Spleen (tissue), 11 donors: ENCODE measurements at regions not wholly inside any gene's neighbourhood (a gene's known extent, or its start where the extent isn't known, plus 50 kb on each side); places are given as distances from the start of the nearest gene placed in this dataset.

Source experiments
- DNase-seq: peaks from one replicate; pipeline ENCODE4 v3.0.0-alpha.2; 2020
- H3K27ac ChIP-seq, 8 donors: fragments of 200-600 bp; sonication (generic) in 7 of 8; 1 replicate in 4 of 8; 2 replicates in 4 of 8; pipeline versions ENCODE4 v1.5.0 to v1.8.0; 2016 to 2021; ENCODE audit warnings: inconsistent platforms in 4 of 8, mild to moderate bottlenecking in 4 of 8, moderate library complexity in 1 of 8
- H3K27me3 ChIP-seq, 7 donors: fragments of 200-600 bp; sonication (generic) in 6 of 7; replicated peaks in 1 of 7; 1 replicate in 4 of 7; 2 replicates in 3 of 7; pipeline versions ENCODE4 v1.5.0 to v1.8.0; 2016 to 2021; ENCODE audit warnings: inconsistent platforms in 3 of 7, mild to moderate bottlenecking in 1 of 7
- H3K36me3 ChIP-seq, 6 donors: fragments of 200-600 bp; sonication (generic) in 5 of 6; 1 replicate in 4 of 6; 2 replicates in 2 of 6; pipeline versions ENCODE4 v1.5.0 to v1.8.0; 2016 to 2021; ENCODE audit warnings: inconsistent platforms in 2 of 6
- H3K4me1 ChIP-seq, 6 donors: fragments of 200-600 bp; sonication (generic) in 5 of 6; 1 replicate in 3 of 6; 2 replicates in 3 of 6; pipeline versions ENCODE4 v1.5.0 to v1.8.0; 2016 to 2021; ENCODE audit warnings: inconsistent platforms in 3 of 6
- H3K4me3 ChIP-seq, 8 donors: fragments of 200-600 bp; sonication (generic) in 7 of 8; 1 replicate in 4 of 8; 2 replicates in 4 of 8; pipeline versions ENCODE4 v1.5.0 to v1.8.0; 2016 to 2021; ENCODE audit warnings: inconsistent platforms in 4 of 8, mild to moderate bottlenecking in 4 of 8, moderate library complexity in 2 of 8
- H3K9me3 ChIP-seq, 8 donors: fragments of 200-600 bp; sonication (generic) in 7 of 8; 1 replicate in 4 of 8; 2 replicates in 4 of 8; pipeline versions ENCODE4 v1.5.0 to v1.8.0; 2016 to 2021; ENCODE audit warnings: inconsistent platforms in 4 of 8
- CTCF ChIP-seq, 11 experiments: fragments of 200-600 bp in 7 of 11; fragments of 450-650 bp in 4 of 11; sonication (generic) in 4 of 11; IDR thresholded peaks in 8 of 11; conservative IDR thresholded peaks in 3 of 11; 1 replicate in 7 of 11; 2 replicates in 4 of 11; pipeline versions ENCODE4 v1.4.0 to v1.8.0; 2016 to 2021; ENCODE audit warnings: antibody characterized with exemption in 11 of 11, inconsistent platforms in 4 of 11, mild to moderate bottlenecking in 1 of 11
- POLR2A ChIP-seq, 3 donors: fragments of 450-650 bp; IDR thresholded peaks; one replicate each; pipeline ENCODE4 v1.5.1; 2017; ENCODE audit warnings: antibody characterized with exemption in 3 of 3, mild to moderate bottlenecking in 1 of 3
- POLR2AphosphoS5 ChIP-seq, 3 donors: sonication (generic); formaldehyde crosslinking; IDR thresholded peaks; one replicate each; pipeline ENCODE4 v1.5.1; 2017; ENCODE audit warnings: antibody characterized with exemption in 3 of 3
- WGBS, 5 donors: extraction: QIAGEN DNeasy Blood & Tissue Kit in 3 of 5; methylation state at CpG; one replicate each; pipeline versions ENCODE4 v1.1.5 to v1.1.7; 2013 to 2018; 5-methylcytosine and 5-hydroxymethylcytosine counted together
- intact Hi-C: fragments of 100-400 bp; cut with DNase I; formaldehyde crosslinking; loops from one replicate; pipeline ENCODE4 v1.15.0; 2023; ENCODE audit warnings: low total_unique reads
- donor health status: healthy with polysubstance abuse.
- donor health status: DM: no; HTN: no; CAD: no; lungs with moderate emphysema.
- donor health status: DM: no; HTN: no; CAD: no.
- donor health status: Bipolar disorder and iron deficiency.
- donor health status: healthy.
- donor health status: DM: no; HTN: no; CAD: no.
- donor health status: DM: yes; HTN: yes; CAD: no.

- H3K4me1 ChIP-seq: no peaks in the 10 kb centered on the region
- WGBS, 5 donors: 60 to 88% (median 85%) methylated on average over 1 of the region's 1 CpG
- DNase-seq: no peak
- H3K9me3 ChIP-seq: peaks cover 0 to 11% (median under 1%) of the 10 kb centered on the region in 8 donors
- H3K27me3 ChIP-seq: no peaks in the 10 kb centered on the region
- intact Hi-C loops: no loop called here
- H3K36me3 ChIP-seq: no peaks in the 10 kb centered on the region
- TF ChIP-seq POLR2A (IDR thresholded peaks at IDR 0.05) (no peak), POLR2AphosphoS5 (IDR thresholded peaks at IDR 0.05) (no peak), CTCF (IDR thresholded peaks at IDR 0.05 in 8 of 11, conservative IDR thresholded peaks at IDR 0.05 in 3 of 11) (no peak)
- H3K4me3 ChIP-seq: no peak overlapping the region
- no peak overlapping the region for H3K27ac ChIP-seq
These were observed 458.3 kb downstream of the MRPL39 start for GRCh38 chr21:25149022-25149421.

GRCh38 chr21:25139414-25139813, 467.9 kb downstream of the MRPL39 start:
- TF ChIP-seq POLR2A (IDR thresholded peaks at IDR 0.05): no peak
- no peak for TF ChIP-seq POLR2AphosphoS5 (IDR thresholded peaks at IDR 0.05)
- TF ChIP-seq CTCF (IDR thresholded peaks at IDR 0.05 in 8 of 11, conservative IDR thresholded peaks at IDR 0.05 in 3 of 11): no peak
- no peaks in the 10 kb centered on the region for H3K4me1 ChIP-seq
- H3K27me3 ChIP-seq: no peaks in the 10 kb centered on the region
- intact Hi-C loops: no loop called here
- no peaks in the 10 kb centered on the region for H3K36me3 ChIP-seq
- DNase-seq: no peak
- no peaks in the 10 kb centered on the region for H3K9me3 ChIP-seq
- no peak overlapping the region for H3K27ac ChIP-seq
- 73 to 92% (median 83%) methylated on average over 1 of the region's 1 CpG for WGBS, 5 donors
- H3K4me3 ChIP-seq: no peak overlapping the region

GRCh38 chr21:25133939-25134338, 473.3 kb downstream of the MRPL39 start:
- intact Hi-C loops: no loop called here
- H3K27ac ChIP-seq: no peak overlapping the region
- H3K4me3 ChIP-seq: no peak overlapping the region
- 67 to 82% (median 78%) methylated on average over 2 of the region's 2 CpGs for whole genome bisulfite sequencing, 5 donors
- no peak for TF ChIP-seq POLR2AphosphoS5 (IDR thresholded peaks at IDR 0.05)
- TF ChIP-seq CTCF (IDR thresholded peaks at IDR 0.05 in 8 of 11, conservative IDR thresholded peaks at IDR 0.05 in 3 of 11): no peak
- TF ChIP-seq POLR2A (IDR thresholded peaks at IDR 0.05): no peak
- no peak for DNase-seq
- peaks cover 0 to 15% (median 7%) of the 10 kb centered on the region in 8 donors for H3K9me3 ChIP-seq
- H3K27me3 ChIP-seq: no peaks in the 10 kb centered on the region
- H3K36me3 ChIP-seq: no peaks in the 10 kb centered on the region
- H3K4me1 ChIP-seq: no peaks in the 10 kb centered on the region

- Histone ChIP-seq H3K36me3 (no peaks in the 10 kb centered on the region), H3K4me3 (no peak overlapping the region), H3K4me1 (no peaks in the 10 kb centered on the region), H3K27ac (no peak overlapping the region), H3K9me3 (peaks cover 0 to 15% (median 7%) of the 10 kb centered on the region in 8 donors), H3K27me3 (no peaks in the 10 kb centered on the region)
- intact Hi-C loops: no loop called here
- WGBS, 5 donors: 65 to 85% (median 79%) methylated on average over 1 of the region's 1 CpG
- TF ChIP-seq POLR2AphosphoS5 (IDR thresholded peaks at IDR 0.05): no peak
- TF ChIP-seq CTCF (IDR thresholded peaks at IDR 0.05 in 8 of 11, conservative IDR thresholded peaks at IDR 0.05 in 3 of 11): no peak
- no peak for TF ChIP-seq POLR2A (IDR thresholded peaks at IDR 0.05)
- DNase-seq: no peak
These were observed 479.5 kb downstream of the MRPL39 start for GRCh38 chr21:25127811-25128210.
